ENCODE measurements at regions not wholly inside any gene's neighbourhood (a gene's known extent, or its start where the extent isn't known, plus 50 kb on each side); places are given as distances from the start of the nearest gene placed in this dataset.

- no peaks in the 10 kb centered on the region for H3K79me2 ChIP-seq (ENCODE audit: insufficient read depth, low read length)
- peaks cover 0 to 4% of the 10 kb centered on the region in 2 experiments; a peak in 1 of 5 replicates for H3K27me3 ChIP-seq (ENCODE audit: control insufficient read depth in 1 of 2, insufficient read depth in 2 of 2, low read length in 2 of 2)
- in situ Hi-C loops (cut with HindIII; ENCODE audit: extremely low pct_ligation_motif_present, low pct_unique_long_range_greater_than_20kb) = loop anchor here (25.0 kb wide), 1 partner anchor 219 kb away; no protein-coding TSS in a partner anchor
- ATAC-seq (no peak), DNase-seq (ENCODE audit: low spot score) (no peak), FAIRE-seq (no peak)
- H3K9ac ChIP-seq (ENCODE audit: insufficient read depth, low read depth, low read length) = no peak overlapping the region
- no peak overlapping the region for H2AFZ ChIP-seq (ENCODE audit: low read length)
- no peaks in the 10 kb centered on the region for H3K9me3 ChIP-seq (ENCODE audit: low read length)
- H3K27ac ChIP-seq (ENCODE audit: extremely low read length, insufficient read depth, low read length) = no peak overlapping the region
- WGBS (ENCODE audit: low lambda C conversion rate) = 0% methylated on average over 1 of the region's 1 CpG
- intact Hi-C loops (cut with micrococcal nuclease; ENCODE audit: unreplicated experiment) = no loop called here
- TF ChIP-seq ZNF788 (CRISPR knock-in tag; IDR thresholded peaks at IDR 0.05; ENCODE audit: borderline replicate concordance) = no peak
- no peak for TF ChIP-seq ZNF367 (CRISPR knock-in tag; IDR thresholded peaks at IDR 0.05; ENCODE audit: borderline replicate concordance)
- no peak for TF ChIP-seq NFE2L2 (IDR thresholded peaks at IDR 0.05; ENCODE audit: low read length)
- TF ChIP-seq ZBTB20 (CRISPR knock-in tag; IDR thresholded peaks at IDR 0.05; ENCODE audit: borderline replicate concordance, low read depth) = no peak
- no peak for TF ChIP-seq FOXA3 (CRISPR knock-in tag; IDR thresholded peaks at IDR 0.05)
- TF ChIP-seq SKI (IDR thresholded peaks at IDR 0.05; ENCODE audit: partially characterized antibody) = no peak
- no peak for TF ChIP-seq ZNF232 (CRISPR knock-in tag; IDR thresholded peaks at IDR 0.05; ENCODE audit: borderline replicate concordance)
- TF ChIP-seq, protein P1, sequence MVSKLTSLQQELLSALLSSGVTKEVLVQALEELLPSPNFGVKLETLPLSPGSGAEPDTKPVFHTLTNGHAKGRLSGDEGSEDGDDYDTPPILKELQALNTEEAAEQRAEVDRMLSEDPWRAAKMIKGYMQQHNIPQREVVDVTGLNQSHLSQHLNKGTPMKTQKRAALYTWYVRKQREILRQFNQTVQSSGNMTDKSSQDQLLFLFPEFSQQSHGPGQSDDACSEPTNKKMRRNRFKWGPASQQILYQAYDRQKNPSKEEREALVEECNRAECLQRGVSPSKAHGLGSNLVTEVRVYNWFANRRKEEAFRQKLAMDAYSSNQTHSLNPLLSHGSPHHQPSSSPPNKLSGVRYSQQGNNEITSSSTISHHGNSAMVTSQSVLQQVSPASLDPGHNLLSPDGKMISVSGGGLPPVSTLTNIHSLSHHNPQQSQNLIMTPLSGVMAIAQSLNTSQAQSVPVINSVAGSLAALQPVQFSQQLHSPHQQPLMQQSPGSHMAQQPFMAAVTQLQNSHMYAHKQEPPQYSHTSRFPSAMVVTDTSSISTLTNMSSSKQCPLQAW (CRISPR knock-in tag; IDR thresholded peaks at IDR 0.05) = no peak
- TF ChIP-seq ZNF512 (CRISPR knock-in tag; IDR thresholded peaks at IDR 0.05) = no peak
- TF ChIP-seq, protein P2, sequence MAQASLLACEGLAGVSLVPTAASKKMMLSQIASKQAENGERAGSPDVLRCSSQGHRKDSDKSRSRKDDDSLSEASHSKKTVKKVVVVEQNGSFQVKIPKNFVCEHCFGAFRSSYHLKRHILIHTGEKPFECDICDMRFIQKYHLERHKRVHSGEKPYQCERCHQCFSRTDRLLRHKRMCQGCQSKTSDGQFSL (CRISPR knock-in tag; IDR thresholded peaks at IDR 0.05) = no peak
- no peak for TF ChIP-seq MYNN (CRISPR knock-in tag; IDR thresholded peaks at IDR 0.05; ENCODE audit: low read depth)
- no peak for TF ChIP-seq ZNF746 (CRISPR knock-in tag; IDR thresholded peaks at IDR 0.05)
- no peak for TF ChIP-seq KDM2A (CRISPR knock-in tag; IDR thresholded peaks at IDR 0.05; ENCODE audit: borderline replicate concordance, low read depth)
- TF ChIP-seq EZH2 (conservative IDR thresholded peaks at IDR 0.05; ENCODE audit: low read depth, low read length) = no peak
- no peak for TF ChIP-seq ZNF253 (CRISPR knock-in tag; IDR thresholded peaks at IDR 0.05; ENCODE audit: borderline replicate concordance)
- TF ChIP-seq FOXA1 (IDR thresholded peaks at IDR 0.05) = no peak
- TF ChIP-seq FOXA1 (CRISPR knock-in tag; IDR thresholded peaks at IDR 0.05) = no peak
- no peak for TF ChIP-seq ZNF224 (CRISPR knock-in tag; IDR thresholded peaks at IDR 0.05)
- BruUV-seq (replicated peaks) = no TSS peak
- no peaks in the 10 kb centered on the region for H3K4me1 ChIP-seq (ENCODE audit: insufficient read depth, low read length)
- no peaks in the 10 kb centered on the region for H4K20me1 ChIP-seq (ENCODE audit: insufficient read depth, low read length)
- no peak overlapping the region for H3K4me2 ChIP-seq (ENCODE audit: low read depth, low read length)
- ChIA-PET CTCF (ENCODE audit: low intra/inter-chr PET ratio, low total read pairs) (no interaction called here), POLR2A (no interaction called here)
- H3K36me3 ChIP-seq (replicated peaks in 1 of 2; ENCODE audit: control insufficient read depth in 1 of 2, insufficient read depth in 2 of 2, low read length in 2 of 2) = no peaks in the 10 kb centered on the region
- H3K4me3 ChIP-seq (replicated peaks in 1 of 3; ENCODE audit: insufficient read depth in 1 of 3, low read depth in 2 of 3, low read length in 3 of 3) = no peak overlapping the region
Measured at GRCh38 chr5:72006361-72006760, 100.9 kb upstream of the MAP1B start.
